SKM-1 treated with dmso at 0.1 percent for 144 hours (cell line): ENCODE measurements at regions not wholly inside any gene's neighbourhood (a gene's known extent, or its start where the extent isn't known, plus 50 kb on each side); places are given as distances from the start of the nearest gene placed in this dataset.
"Not testable (repeated sequence)": the region's sequence is repeated elsewhere in the genome, so short reads cannot be mapped to it uniquely, and the experiment has no call there.

Experiments
- DNase-seq: peaks from one replicate; lab custom pipeline; 2025; ENCODE audit not compliant: unreplicated experiment; lab: John Stamatoyannopoulos, UW

DNA sequence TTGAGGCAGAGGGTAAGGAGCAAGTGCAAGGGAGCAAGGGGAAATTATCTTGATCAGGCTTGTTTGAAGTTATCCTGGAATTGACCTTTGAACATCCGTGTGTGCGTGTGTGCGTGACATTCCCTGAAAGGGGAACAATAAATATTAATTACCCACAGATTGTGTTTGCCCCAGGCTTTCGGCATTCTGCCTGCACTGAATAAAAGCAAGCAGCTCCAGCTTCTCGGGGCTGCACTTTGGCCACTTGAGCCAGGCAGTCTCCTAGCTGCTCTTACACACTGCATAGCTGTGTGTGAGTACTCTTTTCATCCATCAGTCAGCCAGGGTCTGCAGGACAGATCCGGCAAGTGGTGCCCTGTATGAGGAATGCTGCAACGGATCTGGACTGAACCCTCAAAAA lies 107.7 kb upstream of the BTN3A2 start:
- no peak for DNase-seq

DNA sequence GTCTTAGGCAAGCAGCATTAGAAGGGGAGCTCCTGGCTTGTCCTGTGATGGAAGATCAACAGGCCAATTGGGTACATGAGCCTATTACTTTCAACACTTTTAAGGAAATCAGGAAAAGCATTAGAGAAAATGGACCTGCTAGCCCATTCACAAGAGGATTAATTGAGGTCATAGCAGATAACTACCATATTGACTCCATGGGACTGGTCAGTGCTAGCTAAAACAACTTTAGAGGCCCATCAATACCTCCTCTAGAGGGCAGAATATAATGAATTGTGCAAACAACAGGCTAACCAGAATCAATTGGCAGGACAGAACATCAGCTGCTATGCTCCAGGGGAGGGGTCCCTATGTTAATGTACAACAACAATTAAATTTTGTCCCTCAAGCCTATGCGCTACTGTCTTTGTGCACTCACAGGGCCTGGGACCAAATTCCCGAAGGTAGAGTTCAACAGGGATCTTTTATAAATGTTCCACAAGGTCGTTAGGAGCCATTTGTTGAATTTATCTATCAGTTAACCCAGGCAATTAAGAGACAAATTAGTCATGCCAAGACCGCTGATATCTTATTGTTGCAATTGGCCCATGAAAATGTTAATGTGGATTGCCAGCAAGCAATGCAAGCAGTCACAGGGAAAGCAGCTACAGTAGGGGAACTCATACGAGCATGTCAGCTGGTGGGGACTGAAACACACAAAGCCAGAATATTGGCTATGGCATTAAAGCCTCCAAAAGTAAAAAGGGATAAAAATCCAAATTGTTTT lies 106.6 kb upstream of the BTN3A2 start:
- DNase-seq, result no peak

DNA sequence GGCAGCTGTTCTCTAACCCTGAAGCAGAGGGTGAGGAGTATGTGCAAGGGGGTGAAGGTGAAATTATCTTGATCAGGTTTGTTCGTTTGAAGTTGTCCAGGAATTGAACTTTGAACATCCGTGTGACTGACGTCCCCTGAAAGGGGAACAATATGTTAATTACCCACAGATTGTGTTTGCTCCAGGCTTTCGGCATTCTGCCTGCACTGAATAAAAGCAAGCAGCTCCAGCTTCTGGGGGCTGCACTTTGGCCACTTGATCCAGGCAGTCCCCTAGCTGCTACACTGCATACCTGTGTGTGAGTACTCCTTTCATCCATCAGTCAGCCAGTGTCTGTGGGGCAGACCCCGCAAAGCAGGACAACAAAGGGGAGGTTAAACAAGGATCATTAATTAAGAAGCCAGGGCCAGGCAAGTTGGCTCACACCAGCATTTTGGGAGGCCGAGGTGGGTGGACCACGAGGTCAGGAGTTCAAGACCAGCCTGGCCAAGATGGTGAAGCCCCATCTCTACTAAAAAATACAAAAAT lies 104.8 kb upstream of the BTN3A2 start:
- no peak for DNase-seq

DNA sequence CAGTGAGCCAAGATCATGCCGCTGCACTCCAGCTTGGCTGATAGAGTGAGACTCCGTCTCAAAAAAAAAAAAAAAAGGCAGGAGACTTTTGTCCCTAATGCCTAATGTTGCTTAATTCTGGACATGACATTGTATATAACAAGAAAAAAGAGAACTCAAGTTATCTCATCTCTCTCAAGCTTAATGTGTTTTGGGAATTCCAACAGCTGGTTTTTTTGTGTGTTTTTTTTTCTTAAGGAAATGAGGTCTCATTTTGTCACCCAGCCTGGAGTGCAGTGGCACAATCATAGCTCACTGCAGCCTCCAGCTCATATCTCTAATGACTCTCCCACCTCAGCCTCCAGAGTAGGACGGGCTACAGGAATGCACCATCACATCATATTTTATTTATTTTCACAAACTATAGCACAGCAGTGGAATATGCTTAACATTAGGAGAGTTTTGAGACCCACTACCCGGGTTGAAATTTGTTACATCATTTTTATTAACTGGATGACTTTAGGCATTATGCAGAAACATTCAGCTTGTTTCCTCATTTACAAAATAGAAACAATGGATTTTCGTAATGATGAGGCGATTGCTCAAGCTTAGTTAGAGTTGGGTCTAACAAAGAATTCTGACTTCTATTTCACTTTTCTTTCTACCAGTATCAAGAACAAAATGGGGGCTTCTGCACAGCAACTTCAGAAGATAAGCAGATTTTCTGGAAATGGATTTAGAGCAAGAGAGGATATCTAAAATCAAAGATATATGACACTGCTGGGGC lies 104.1 kb upstream of the BTN3A2 start:
- peak; percentile 56 for DNase-seq

DNA sequence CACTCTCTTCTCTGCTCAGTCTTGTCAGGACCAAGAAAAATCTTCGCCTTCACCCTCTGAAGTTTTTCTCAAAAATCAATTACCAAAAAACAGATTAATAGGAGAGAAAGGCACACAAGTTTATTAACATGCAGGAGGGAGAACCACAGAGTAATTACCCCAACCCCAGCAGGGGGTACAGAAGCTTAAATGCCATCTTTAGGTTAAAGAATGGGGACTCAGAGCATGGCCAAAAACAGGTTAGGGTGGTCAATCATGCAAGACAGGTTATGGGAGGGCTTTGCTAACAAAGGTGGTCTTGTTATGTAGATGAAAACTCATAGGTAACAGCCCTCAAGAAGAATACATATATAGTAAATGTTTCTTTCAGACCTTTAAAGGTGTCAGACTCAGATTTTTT lies 100.5 kb upstream of the BTN3A2 start:
- no peak for DNase-seq

DNA sequence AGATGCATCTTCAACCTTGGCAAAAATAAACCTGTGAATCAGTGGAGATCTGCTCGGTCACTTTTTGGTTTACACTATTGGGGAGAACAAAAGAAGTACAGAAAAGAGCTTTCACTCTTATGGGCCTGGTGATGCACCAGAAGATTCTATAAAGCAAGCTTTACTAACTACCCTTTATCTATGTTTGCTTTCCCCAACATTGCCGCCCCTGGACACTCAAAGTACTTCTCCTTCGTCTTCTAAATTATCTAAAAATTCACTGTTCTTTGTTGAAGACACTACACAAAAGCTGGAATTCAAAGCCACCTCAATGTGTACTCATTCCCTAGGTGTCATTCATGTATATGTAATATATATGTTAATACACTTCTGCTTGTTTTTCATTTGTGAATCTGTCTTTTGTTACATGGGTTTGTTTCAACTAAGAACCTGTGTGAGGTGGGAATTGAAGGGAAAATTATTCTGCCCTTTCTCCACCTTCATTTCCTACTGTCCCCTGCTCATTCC lies 97.9 kb upstream of the BTN3A2 start:
- no peak for DNase-seq

DNA sequence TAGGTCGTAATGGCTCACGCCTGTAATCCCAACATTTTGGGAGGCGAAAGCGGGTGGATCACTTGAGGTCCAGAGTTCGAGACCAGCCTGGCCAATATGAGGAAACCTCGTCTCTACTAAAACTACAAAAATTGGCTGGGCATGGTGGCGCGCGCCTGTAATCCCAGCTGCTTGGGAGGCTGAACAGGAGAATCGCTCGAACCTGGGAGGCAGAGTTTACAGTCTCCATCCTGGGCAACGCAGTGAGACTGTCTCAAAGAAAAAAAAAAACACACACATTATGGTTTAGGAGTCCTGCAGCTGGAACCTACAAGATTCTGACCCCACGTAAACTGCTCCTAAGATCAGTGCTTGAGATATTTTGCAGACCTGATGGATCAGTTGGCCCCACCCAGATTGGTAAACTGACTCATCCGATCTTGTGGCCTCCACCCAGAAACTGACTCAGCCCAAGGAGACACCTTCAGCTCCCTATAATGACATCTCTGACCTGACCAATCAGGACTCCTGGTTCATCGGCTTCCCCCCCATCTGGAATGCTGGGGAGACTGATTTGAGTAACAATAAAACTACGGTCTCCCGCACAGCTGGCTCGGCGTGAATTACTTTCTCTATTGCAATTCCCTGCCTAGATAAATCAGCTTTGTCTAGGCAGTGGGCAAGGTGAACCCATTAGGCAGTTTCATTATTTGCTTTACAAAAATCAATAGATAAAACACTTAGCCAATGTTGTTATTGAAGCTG lies 96.2 kb upstream of the BTN3A2 start:
- no peak for DNase-seq

DNA sequence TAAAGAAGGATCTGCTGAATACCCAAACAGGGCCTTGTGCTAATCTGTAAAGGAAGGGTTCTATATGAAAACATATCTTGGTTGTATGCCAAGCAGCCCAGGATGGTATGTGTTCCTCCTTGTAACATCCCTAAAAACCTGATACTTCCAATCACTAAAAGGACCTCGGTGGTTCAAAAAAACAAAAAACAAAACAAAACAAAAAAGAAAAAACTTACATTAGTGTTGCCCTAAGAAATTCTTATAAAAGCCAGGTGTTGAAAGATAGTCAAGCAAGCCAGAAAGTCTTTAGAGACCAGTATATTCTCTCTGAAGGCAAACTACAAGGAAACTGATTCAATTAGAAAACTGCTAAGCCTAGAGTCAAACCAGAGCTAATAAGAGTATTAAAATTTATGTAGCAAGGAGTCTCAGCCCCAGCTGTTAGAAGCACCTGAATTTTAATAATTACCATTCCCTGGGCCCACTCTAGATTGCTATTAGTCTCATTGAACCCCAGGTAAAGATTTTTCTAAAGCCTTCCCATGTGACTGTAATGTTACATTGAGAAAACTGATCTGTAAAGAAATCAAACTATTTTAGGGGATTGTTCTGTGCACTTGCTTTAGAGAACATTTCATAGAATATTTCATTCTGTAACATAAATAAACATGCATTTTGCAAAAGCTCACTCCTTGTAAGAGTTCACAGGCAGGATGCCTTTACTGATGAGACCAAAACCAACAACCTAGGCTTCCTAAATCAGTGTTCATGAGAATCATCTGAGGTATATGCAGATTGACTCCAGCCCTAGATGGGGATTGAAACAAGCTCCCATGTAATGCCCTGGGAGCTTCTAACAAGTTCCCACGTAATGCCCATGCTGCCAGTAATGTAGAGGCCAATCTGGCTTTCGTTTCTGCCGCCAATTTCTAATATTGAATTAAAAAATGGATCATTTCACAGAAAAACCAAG lies 95.2 kb upstream of the BTN3A2 start:
- no peak for DNase-seq

DNA sequence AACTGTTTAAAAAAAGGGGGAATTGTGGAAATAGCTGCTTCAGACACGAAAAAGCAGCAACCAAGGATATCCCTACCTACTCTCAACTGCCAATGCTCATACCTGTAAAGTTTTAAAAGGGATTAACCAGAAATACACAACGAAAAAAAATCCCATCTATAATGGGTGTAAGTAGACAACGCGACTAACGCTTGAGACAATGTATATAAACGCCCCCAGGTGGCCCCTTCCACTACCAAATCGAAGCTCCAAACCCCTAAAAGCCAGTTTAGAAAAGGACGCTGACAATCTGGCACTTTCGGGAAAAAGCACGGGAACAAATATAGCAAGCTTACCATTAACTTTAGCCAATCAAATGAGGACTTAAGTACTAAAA lies 94.5 kb upstream of the BTN3A2 start:
- no peak for DNase-seq

DNA sequence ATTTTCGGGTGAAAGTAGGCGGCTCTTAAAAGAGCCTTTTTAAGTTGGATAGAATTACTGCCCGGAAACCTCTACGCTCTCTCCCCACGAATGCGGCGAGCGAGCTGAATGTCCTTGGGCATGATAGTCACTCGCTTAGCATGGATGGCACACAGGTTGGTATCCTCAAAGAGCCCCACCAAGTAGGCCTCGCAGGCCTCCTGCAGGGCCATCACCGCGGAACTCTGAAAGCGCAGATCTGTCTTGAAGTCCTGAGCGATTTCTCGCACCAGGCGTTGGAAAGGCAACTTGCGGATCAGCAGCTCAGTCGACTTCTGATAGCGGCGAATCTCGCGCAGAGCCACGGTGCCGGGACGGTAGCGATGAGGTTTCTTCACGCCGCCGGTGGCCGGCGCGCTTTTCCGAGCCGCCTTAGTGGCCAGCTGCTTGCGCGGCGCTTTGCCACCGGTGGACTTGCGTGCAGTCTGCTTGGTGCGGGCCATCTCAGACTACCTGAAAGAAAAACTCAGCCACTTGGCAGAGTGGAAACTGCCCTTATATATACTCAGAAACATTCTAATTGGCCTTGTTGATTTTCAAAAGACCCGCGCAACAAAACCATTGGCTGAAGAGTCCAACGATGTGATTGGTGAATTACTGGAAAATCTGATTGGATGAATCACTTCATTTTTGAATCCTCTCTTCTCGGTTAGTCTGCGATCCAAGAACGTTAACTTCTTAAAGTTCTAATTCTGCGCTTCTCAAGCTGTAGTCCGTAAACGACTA lies 93.9 kb upstream of the BTN3A2 start:
- DNase-seq, result peak; percentile 93

DNA sequence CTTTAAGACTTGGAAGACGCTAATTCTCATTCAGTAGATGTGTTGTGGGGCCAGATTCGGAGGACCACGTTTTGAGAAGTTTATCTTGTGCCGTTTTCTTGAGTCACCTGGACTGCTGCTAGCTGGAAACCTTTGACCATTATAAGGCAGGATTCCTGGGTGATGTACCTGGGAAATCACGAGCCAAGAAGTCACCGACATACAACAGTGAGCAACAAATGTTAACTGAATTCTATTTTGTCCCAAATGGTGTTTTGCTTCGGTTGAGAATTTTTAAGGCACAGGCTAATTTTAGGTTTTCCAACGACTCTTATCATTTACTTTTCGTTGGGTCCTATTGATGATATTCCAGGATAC lies 93.4 kb upstream of the BTN3A2 start:
- DNase-seq, result no peak

DNA sequence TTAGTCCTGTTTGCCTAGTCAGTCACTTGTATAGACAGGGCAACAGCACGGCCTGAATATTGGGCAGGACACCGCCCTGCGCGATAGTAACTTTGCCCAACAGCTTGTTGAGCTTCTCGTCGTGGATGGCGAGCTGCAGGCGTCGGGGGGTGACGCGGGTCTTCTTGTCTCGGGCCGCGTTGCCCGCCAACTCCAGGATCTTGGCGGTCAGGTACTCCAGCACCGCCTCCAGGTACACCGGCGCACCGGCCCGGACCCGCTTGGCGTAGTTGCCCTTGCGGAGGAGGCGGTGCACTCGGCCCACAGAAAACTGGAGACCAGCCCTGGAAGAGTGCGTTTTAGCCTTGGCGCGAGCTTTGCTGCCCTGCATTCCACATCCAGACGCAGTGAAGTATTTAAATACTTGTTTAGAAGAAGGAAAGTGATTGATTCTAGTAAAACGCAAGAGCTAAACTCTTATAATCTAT lies 92.8 kb upstream of the BTN3A2 start:
- DNase-seq, result no peak

DNA sequence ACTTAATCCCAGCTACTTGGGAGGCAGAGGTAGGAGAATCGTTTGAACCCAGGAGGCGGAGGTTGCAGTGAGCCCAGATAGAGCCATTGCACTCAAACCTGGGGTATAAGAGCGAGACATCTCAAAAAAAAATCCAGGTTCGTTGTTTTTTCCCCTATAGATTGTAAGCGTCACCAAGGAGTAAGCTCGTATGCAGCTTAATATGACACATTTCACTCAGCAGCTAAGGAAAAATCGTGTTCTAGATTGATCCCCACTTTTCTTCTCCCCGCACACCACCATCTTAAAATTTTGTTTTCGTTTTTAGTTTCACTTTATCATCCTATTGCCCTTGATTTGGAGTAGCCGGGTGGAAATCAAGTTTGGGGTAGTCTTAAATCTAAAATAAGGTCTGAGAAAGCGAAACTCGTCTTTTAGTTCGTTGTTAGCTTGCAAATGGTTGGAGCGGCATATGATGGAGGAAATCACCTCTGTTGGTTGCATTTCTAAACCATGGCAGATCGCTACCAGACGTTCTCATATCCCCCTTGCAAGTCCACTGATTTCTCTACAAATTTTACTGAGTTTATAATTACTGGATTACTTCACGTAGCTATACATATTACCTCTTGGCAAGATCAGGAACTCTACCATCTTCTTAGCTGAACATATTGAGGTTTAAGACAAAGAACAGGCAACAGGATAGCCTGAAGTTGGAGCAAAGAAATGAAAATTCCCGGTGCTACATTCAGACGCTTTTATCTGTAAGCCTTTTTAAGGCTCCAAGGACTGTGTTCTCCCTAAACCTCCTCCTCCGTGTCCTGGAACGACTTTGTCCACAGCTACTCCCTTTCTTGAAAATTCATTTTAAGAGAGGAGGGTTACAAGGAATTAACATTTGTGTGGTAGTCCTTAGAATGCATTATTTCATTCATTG lies 91.1 kb upstream of the BTN3A2 start:
- no peak for DNase-seq

DNA sequence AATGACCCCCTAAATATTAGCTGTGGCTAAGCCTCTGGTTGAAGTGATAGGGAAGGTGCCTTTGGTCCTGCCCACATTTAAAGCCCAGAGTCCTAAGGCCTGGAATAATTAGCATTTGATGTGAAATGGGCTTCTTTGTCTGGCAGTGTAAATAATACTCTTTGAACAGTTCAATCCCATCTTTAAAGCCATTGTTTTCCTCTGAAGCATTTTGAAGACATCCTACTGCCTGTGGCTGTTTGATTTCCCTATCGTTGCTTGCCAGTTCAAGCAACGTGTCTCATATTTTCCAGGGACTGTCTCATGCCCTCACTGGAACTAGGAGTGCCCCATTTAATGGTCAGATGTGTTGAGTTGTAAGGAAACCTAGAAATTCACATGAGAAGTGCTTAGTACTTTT lies 89.3 kb upstream of the BTN3A2 start:
- no peak for DNase-seq

DNA sequence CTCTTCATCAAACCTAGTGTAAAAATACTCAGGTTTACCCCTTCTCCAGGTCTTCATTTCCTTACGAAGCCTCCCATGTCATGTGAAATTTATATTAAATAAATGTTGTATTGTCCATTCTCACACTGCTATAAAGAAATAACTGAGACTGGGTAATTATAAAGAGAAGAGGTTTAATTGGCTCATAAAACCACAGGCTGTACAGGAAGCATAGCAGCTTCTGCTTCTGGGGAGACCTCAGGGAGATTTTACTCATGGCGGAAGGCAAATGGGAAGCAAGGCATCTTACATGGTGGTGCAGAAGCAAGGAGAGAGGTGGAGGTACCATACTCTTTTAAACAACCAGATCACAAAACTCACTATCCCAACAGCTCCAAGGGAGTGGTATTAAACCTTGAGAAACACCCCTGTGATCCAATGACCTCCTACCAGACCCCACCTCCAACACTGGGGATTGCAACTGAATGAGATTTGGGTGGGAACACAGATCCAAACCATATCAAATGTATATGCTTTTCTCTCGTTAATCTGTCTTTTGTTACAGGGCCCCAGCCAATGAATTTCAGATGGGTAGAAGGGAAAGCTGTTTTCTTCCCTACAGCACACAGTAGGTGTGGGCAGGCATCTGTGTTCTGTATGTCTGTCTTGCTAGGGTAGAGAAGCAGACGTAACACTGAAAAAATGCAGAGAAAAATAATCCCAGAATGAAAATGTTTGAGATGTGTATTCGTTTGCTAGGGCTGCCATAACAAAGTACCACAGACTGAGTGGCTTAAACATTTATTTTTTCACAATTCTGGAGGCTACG lies 88.0 kb upstream of the BTN3A2 start:
- no peak for DNase-seq

DNA sequence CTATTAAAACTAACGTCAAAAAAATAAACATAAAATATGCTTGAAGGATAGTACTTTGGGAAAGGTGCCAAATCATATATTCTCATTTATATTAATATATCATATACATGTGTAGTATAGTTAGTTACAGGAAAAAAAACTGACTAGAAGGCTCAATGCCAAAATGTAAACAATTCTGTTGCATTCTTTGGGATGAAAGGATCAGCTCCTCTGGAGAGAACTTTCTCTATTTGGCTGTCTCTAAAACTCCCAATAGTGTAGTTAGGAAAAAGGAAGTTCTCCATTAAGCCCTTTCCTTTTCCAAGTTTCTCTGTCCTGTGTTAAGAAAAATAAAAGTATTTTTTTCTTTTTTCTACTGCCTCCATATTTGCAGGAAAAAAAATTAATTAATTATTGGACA lies 86.5 kb upstream of the BTN3A2 start:
- DNase-seq, result no peak

DNA sequence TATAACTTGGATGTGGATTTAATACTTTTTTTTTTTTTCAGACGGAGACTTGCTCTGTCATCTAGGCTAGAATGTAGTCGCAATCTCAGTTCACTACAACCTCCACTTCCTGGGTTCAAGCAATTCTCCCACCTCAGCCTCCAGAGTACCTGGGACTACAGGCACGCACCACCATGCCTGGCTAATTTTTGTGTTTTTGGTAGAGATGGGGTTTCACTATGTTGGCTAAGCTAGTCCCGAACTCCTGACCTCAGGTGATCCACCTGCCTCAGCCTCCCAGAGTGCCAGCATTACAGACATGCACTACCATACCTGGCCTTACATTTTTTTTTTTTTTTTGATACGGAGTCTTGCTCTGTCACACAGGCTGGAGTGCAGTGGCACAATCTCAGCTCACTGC lies 85.6 kb upstream of the BTN3A2 start:
- not testable (repeated sequence) for DNase-seq

DNA sequence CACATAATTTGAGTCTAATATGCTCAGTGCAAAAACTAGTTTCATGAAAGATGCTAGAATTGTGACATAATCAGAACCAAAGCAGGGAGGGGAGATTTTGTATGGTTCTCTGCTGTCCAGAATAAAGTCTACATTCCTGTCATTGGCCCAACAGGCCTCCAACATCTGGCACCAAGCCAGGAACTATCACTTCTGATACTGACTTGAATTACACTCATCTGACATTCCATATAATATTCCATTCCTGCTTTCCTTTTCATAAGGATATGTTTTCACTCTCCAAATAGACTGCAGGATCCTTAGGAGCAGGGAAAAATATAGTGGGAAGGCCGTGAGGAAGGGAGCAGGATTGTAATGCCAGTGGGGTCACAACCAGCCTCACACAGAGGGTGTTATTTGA lies 84.6 kb upstream of the BTN3A2 start:
- DNase-seq, result no peak
